Endothelial cell of umbilical vein (primary cell): ENCODE measurements at regions not wholly inside any gene's neighbourhood (a gene's known extent, or its start where the extent isn't known, plus 50 kb on each side); places are given as distances from the start of the nearest gene placed in this dataset.

ENCODE experiments used
- BruUV-seq: library from RNA; stranded (reverse); fragments of 400-500 nt; replicated peaks from 2 replicates; lab custom pipeline; 2021; lab: Mats Ljungman, UMichigan
- CTCF ChIA-PET: fragments of 300-600, 350-600 bp; sonication (Branson Sonifier 250); formaldehyde crosslinking; loops from one replicate; lab custom pipeline; 2021; ENCODE audit warnings: antibody characterized with exemption, inconsistent platforms; lab: Charles Lee
- POLR2A ChIA-PET: fragments of 300-600, 350-600 bp; sonication (Branson Sonifier 250); formaldehyde crosslinking; loops from one replicate; lab custom pipeline; 2021; ENCODE audit warnings: antibody characterized with exemption, inconsistent platforms; lab: Charles Lee
- DNase-seq: peaks from one replicate; pipeline ENCODE4 v3.0.0-alpha.2; 2011; ENCODE audit warnings: low read depth, low spot score
- FAIRE-seq: peaks from 2 replicates; lab custom pipeline; 2011; peaks lifted over from hg19 to GRCh38; lab: Jason Lieb, UNC
- H2AFZ ChIP-seq: 2 replicates; pipeline ENCODE4 v1.6.0; 2012; ENCODE audit warnings: low read depth, low read length, control low read depth, inconsistent platforms
- H3K27ac ChIP-seq: 2 replicates; pipeline ENCODE4 v1.5.1; 2011; ENCODE audit warnings: low read depth, mild to moderate bottlenecking, control low read depth, low read length, moderate library complexity; ENCODE audit not compliant: insufficient read depth
- H3K27me3 ChIP-seq, 2 experiments: 2 replicates each; pipeline versions ENCODE4 v1.6.0 to v1.6.1; 2011; ENCODE audit warnings: low read length in 2 of 2, mixed read lengths in 1 of 2; ENCODE audit not compliant: control insufficient read depth in 2 of 2, insufficient read depth in 2 of 2
- H3K36me3 ChIP-seq, 2 experiments: 2 replicates in 1 of 2; 3 replicates in 1 of 2; pipeline ENCODE4 v1.5.1; 2011; ENCODE audit warnings: low read length in 2 of 2, mild to moderate bottlenecking in 1 of 2, moderate library complexity in 1 of 2; ENCODE audit not compliant: control insufficient read depth in 2 of 2, insufficient read depth in 2 of 2; ENCODE audit errors: extremely low read depth in 1 of 2
- H3K4me1 ChIP-seq: 3 replicates; pipeline ENCODE4 v1.5.1; 2011; ENCODE audit warnings: mild to moderate bottlenecking, low read length; ENCODE audit not compliant: control insufficient read depth, insufficient read depth; ENCODE audit errors: extremely low read depth
- H3K4me2 ChIP-seq: 2 replicates; pipeline ENCODE4 v1.6.1; 2011; ENCODE audit warnings: low read length, control low read depth, mixed read lengths; ENCODE audit not compliant: insufficient read depth
- H3K4me3 ChIP-seq, 3 experiments: fragments of 200-600 bp in 1 of 3; sonication (generic), shearing (Covaris generic) in 1 of 3; replicated peaks in 1 of 3; 2 replicates each; pipeline ENCODE4 v1.5.1; 2011 to 2016; ENCODE audit warnings: control low read depth in 3 of 3, low read length in 3 of 3, mild to moderate bottlenecking in 2 of 3, inconsistent platforms in 1 of 3, low read depth in 1 of 3, moderate library complexity in 1 of 3; ENCODE audit not compliant: insufficient read depth in 1 of 3
- H3K79me2 ChIP-seq: 2 replicates; pipeline ENCODE4 v1.6.0; 2012; ENCODE audit warnings: low read length, inconsistent platforms; ENCODE audit not compliant: control insufficient read depth, insufficient read depth
- H3K9ac ChIP-seq: replicated peaks from 2 replicates; pipeline ENCODE3; 2011; ENCODE audit warnings: low read length, control low read depth; ENCODE audit not compliant: insufficient read depth; ENCODE audit errors: extremely low read depth
- H3K9me1 ChIP-seq: replicated peaks from 3 replicates; pipeline ENCODE4 v1.6.0; 2011; ENCODE audit warnings: mild to moderate bottlenecking, low read length; ENCODE audit not compliant: control insufficient read depth, insufficient read depth; ENCODE audit errors: extremely low read depth
- H3K9me3 ChIP-seq: replicated peaks from 2 replicates; pipeline ENCODE4 v1.5.1; 2012; ENCODE audit warnings: low read length, inconsistent platforms; ENCODE audit not compliant: control insufficient read depth, insufficient read depth
- H4K20me1 ChIP-seq: replicated peaks from 2 replicates; pipeline ENCODE3; 2011; ENCODE audit warnings: mild to moderate bottlenecking, low read length; ENCODE audit not compliant: control insufficient read depth, insufficient read depth; ENCODE audit errors: extremely low read depth
- JUN ChIP-seq: IDR thresholded peaks from 2 replicates; pipeline ENCODE4 v1.6.1; 2011; ENCODE audit warnings: borderline replicate concordance, low read depth; ENCODE audit not compliant: insufficient read length, insufficient read depth
- dilution Hi-C: fragments of 300-500 bp; cut with MboI; formaldehyde crosslinking; loops from one replicate; pipeline ENCODE4 v1.15.0; 2019; ENCODE audit warnings: low sequenced_read_pairs; ENCODE audit not compliant: extremely low pct_ligation_motif_present
- intact Hi-C: fragments of 100-400 bp; cut with micrococcal nuclease; formaldehyde crosslinking; loops from one replicate; pipeline ENCODE4 v1.10.0; 2022
- TF ChIP-seq, protein P1 (sequence below): IDR thresholded peaks from 2 replicates; pipeline ENCODE4 v1.6.1; 2011; ENCODE audit not compliant: insufficient read depth, insufficient read length

DNA sequence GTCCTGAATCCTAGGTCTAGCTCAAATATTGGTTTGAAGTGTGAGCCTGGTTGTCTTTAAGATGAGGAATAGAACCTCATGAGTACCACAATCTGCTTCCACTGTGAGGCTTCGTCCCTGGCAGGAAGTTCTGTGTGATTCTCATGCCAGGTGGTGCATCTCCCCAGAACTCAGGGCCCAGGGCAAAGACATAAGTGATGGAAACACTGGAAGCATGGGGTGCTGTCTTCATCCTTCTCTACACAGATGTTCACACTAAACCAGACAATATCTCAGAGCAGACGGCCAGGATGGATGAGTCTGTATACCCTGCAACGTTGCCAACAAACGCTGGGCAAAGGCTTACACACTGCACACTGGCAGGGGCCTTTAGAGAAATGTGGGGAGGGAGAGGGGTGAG is 475.9 kb upstream of the B3GAT1 start:
- CTCF ChIA-PET: no interaction called here
- H3K9ac ChIP-seq: no peak overlapping the region
- H3K36me3 ChIP-seq: no peaks in the 10 kb centered on the region
- H3K4me2 ChIP-seq: no peak overlapping the region
- no peak overlapping the region for H3K4me3 ChIP-seq
- no peaks in the 10 kb centered on the region for H4K20me1 ChIP-seq
- no peak for TF ChIP-seq JUN
- dilution Hi-C loops: no loop called here
- H3K9me3 ChIP-seq: no peaks in the 10 kb centered on the region
- intact Hi-C loops: no loop called here
- POLR2A ChIA-PET: no interaction called here
- H3K79me2 ChIP-seq: no peaks in the 10 kb centered on the region
- H2AFZ ChIP-seq: no peak overlapping the region
- no peaks in the 10 kb centered on the region for H3K4me1 ChIP-seq
- BruUV-seq: no TSS peak
- DNase-seq (no peak), FAIRE-seq (no peak)
- H3K9me1 ChIP-seq: no peaks in the 10 kb centered on the region
- H3K27ac ChIP-seq: no peak overlapping the region
- no peaks in the 10 kb centered on the region for H3K27me3 ChIP-seq

DNA sequence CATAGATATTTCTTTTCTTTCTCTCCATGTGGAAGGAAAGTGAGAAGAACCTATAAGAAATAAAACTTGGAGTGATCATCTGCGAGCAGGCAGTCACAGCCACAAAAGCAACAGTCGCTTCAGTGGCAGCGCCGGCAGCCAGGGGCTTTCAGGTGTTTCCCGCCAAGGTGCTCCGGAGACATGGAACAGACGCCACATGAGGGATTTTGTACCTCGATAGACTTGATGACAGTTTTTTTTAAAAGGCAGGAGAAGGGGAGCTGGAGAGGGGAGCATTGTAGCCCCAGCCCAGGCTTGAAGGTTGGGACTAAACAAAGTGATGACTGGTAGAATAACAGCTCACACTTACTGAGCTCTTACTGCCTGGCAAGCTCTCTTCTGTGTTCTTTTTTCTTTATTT is 471.4 kb upstream of the B3GAT1 start:
- Histone ChIP-seq H3K4me1 (no peaks in the 10 kb centered on the region), H3K79me2 (no peaks in the 10 kb centered on the region), H3K9me3 (no peaks in the 10 kb centered on the region), H3K4me2 (no peak overlapping the region), H3K27me3 (no peaks in the 10 kb centered on the region), H4K20me1 (no peaks in the 10 kb centered on the region), H3K27ac (no peak overlapping the region), H3K4me3 (no peak overlapping the region), H3K36me3 (no peaks in the 10 kb centered on the region), H3K9me1 (no peaks in the 10 kb centered on the region), H2AFZ (no peak overlapping the region), H3K9ac (no peak overlapping the region)
- intact Hi-C loops: no loop called here
- no TSS peak for BruUV-seq
- DNase-seq (no peak), FAIRE-seq (no peak)
- TF ChIP-seq, protein P1, sequence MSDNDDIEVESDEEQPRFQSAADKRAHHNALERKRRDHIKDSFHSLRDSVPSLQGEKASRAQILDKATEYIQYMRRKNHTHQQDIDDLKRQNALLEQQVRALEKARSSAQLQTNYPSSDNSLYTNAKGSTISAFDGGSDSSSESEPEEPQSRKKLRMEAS: no peak
- CTCF ChIA-PET: no interaction called here
- POLR2A ChIA-PET: no interaction called here
- dilution Hi-C loops: no loop called here
